Ovary (tissue), 3 donors: ENCODE measurements at regions not wholly inside any gene's neighbourhood (a gene's known extent, or its start where the extent isn't known, plus 50 kb on each side); places are given as distances from the start of the nearest gene placed in this dataset.

Experiments
- EP300 ChIP-seq: sonication (generic); formaldehyde crosslinking; IDR thresholded peaks from one replicate; pipeline ENCODE4 v1.6.1; 2017; ENCODE audit warnings: antibody characterized with exemption
- POLR2A ChIP-seq: fragments of 450-650 bp; IDR thresholded peaks from one replicate; pipeline ENCODE4 v1.6.1; 2017; ENCODE audit warnings: antibody characterized with exemption, mild to moderate bottlenecking, moderate library complexity
- TF ChIP-seq, protein P1 (sequence below), 3 donors: fragments of 450-650 bp in 2 of 3; fragments of 200-600 bp in 1 of 3; IDR thresholded peaks; one replicate each; pipeline versions ENCODE4 v1.5.1 to v1.8.0; 2016 to 2022; ENCODE audit warnings: antibody characterized with exemption in 3 of 3, mild to moderate bottlenecking in 1 of 3
- donor health status: DM: no; HTN: no; CAD: no.

GRCh38 chr18:60862988-60863387, 470.2 kb upstream of the CDH20 start:
- no peak for TF ChIP-seq POLR2A
- TF ChIP-seq, protein P1, sequence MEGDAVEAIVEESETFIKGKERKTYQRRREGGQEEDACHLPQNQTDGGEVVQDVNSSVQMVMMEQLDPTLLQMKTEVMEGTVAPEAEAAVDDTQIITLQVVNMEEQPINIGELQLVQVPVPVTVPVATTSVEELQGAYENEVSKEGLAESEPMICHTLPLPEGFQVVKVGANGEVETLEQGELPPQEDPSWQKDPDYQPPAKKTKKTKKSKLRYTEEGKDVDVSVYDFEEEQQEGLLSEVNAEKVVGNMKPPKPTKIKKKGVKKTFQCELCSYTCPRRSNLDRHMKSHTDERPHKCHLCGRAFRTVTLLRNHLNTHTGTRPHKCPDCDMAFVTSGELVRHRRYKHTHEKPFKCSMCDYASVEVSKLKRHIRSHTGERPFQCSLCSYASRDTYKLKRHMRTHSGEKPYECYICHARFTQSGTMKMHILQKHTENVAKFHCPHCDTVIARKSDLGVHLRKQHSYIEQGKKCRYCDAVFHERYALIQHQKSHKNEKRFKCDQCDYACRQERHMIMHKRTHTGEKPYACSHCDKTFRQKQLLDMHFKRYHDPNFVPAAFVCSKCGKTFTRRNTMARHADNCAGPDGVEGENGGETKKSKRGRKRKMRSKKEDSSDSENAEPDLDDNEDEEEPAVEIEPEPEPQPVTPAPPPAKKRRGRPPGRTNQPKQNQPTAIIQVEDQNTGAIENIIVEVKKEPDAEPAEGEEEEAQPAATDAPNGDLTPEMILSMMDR (IDR thresholded peaks at IDR 0.05): no peak
- TF ChIP-seq EP300: no peak
